DND-41 (cell line): ENCODE measurements at regions not wholly inside any gene's neighbourhood (a gene's known extent, or its start where the extent isn't known, plus 50 kb on each side); places are given as distances from the start of the nearest gene placed in this dataset.

Experiments used
- ATAC-seq: fragments of 200-7000 bp; cut with Tn5 transposase; 3 replicates; pipeline ENCODE4 v1.9.1; 2021; ENCODE audit warnings: low read depth; ENCODE audit not compliant: insufficient read depth
- DNase-seq: peaks from one replicate; pipeline ENCODE4 v3.0.0-alpha.2; 2020
- H2AFZ ChIP-seq: 2 replicates; pipeline ENCODE4 v1.6.0; 2012; ENCODE audit warnings: low read depth, low read length
- H3K27ac ChIP-seq: 2 replicates; pipeline ENCODE4 v1.5.1; 2012; ENCODE audit warnings: low read length, inconsistent platforms
- H3K27me3 ChIP-seq: fragments of 200-600 bp; sonication (generic); 2 replicates; pipeline ENCODE4 v1.6.0; 2012; ENCODE audit warnings: low read length, mild to moderate bottlenecking, inconsistent platforms; ENCODE audit not compliant: insufficient read depth, poor library complexity
- H3K36me3 ChIP-seq: 2 replicates; pipeline ENCODE4 v1.5.1; 2012; ENCODE audit warnings: low read length, inconsistent platforms; ENCODE audit not compliant: insufficient read depth
- H3K4me1 ChIP-seq: 2 replicates; pipeline ENCODE4 v1.5.1; 2012; ENCODE audit warnings: mild to moderate bottlenecking, low read length; ENCODE audit not compliant: insufficient read depth
- H3K4me2 ChIP-seq: 2 replicates; pipeline ENCODE4 v1.6.0; 2012; ENCODE audit warnings: mild to moderate bottlenecking, moderate library complexity, low read length, inconsistent platforms; ENCODE audit not compliant: insufficient read depth
- H3K4me3 ChIP-seq, 2 experiments: fragments of 200-600 bp in 1 of 2; shearing (Covaris generic) in 1 of 2; 2 replicates each; pipeline ENCODE4 v1.5.1; 2012 to 2016; ENCODE audit warnings: inconsistent platforms in 2 of 2, low read length in 2 of 2, mild to moderate bottlenecking in 2 of 2, low read depth in 1 of 2, moderate library complexity in 1 of 2
- H3K79me2 ChIP-seq: 2 replicates; pipeline ENCODE4 v1.6.0; 2012; ENCODE audit warnings: low read length, inconsistent platforms; ENCODE audit not compliant: insufficient read depth
- H3K9ac ChIP-seq: 2 replicates; pipeline ENCODE4 v1.6.0; 2012; ENCODE audit warnings: low read depth, mild to moderate bottlenecking, inconsistent platforms, low read length, moderate library complexity
- H3K9me3 ChIP-seq: 2 replicates; pipeline ENCODE4 v1.5.1; 2012; ENCODE audit warnings: low read length, moderate library complexity, mild to moderate bottlenecking, inconsistent platforms; ENCODE audit not compliant: insufficient read depth, severe bottlenecking
- H4K20me1 ChIP-seq: 2 replicates; pipeline ENCODE4 v1.6.0; 2012; ENCODE audit warnings: low read length; ENCODE audit not compliant: insufficient read depth
- CTCF ChIP-seq: IDR thresholded peaks from 2 replicates; pipeline ENCODE4 v1.5.1; 2012; ENCODE audit warnings: borderline replicate concordance, low read length, moderate library complexity, mild to moderate bottlenecking; ENCODE audit not compliant: poor library complexity, severe bottlenecking; ENCODE audit errors: extremely low read depth
- EZH2 ChIP-seq: IDR thresholded peaks from 3 replicates; pipeline ENCODE4 v1.6.1; 2012; ENCODE audit warnings: borderline replicate concordance, low read depth, mild to moderate bottlenecking, moderate library complexity, low read length, inconsistent platforms; ENCODE audit not compliant: severe bottlenecking

GRCh38 chr3:31053299-31053698 lies 158.8 kb upstream of the GADL1 start:
- Histone ChIP-seq H3K27me3 (no peaks in the 10 kb centered on the region), H3K27ac (peak overlapping the region; percentile 81), H4K20me1 (no peaks in the 10 kb centered on the region), H3K9me3 (peaks cover 25% of the 10 kb centered on the region), H3K4me1 (peaks cover 70% of the 10 kb centered on the region), H2AFZ (peak overlapping the region; percentile 71), H3K4me2 (peak overlapping the region; percentile 39), H3K9ac (peak overlapping the region; percentile 25), H3K79me2 (no peaks in the 10 kb centered on the region), H3K4me3 (no peak overlapping the region), H3K36me3 (no peaks in the 10 kb centered on the region)
- DNase-seq: peak; percentile 68
- peak; percentile 66 for ATAC-seq
- TF ChIP-seq CTCF (no peak), EZH2 (no peak)

GRCh38 chr3:31054032-31054431 lies 159.6 kb upstream of the GADL1 start:
- ATAC-seq: no peak
- Histone ChIP-seq H3K9me3 (peaks cover 27% of the 10 kb centered on the region), H3K4me1 (peaks cover 71% of the 10 kb centered on the region), H4K20me1 (no peaks in the 10 kb centered on the region), H3K27ac (peak overlapping the region; percentile 81), H3K4me2 (peak overlapping the region; percentile 39; the same call in 1 of the 2 replicates), H3K36me3 (no peaks in the 10 kb centered on the region), H3K27me3 (no peaks in the 10 kb centered on the region), H3K9ac (peak overlapping the region; percentile 25; the same call in 1 of the 2 replicates), H2AFZ (peak overlapping the region; percentile 71), H3K79me2 (no peaks in the 10 kb centered on the region), H3K4me3 (no peak overlapping the region)
- TF ChIP-seq CTCF (no peak), EZH2 (no peak)
- no peak for DNase-seq

- no peak overlapping the region for H3K9ac ChIP-seq
- no peak overlapping the region for H2AFZ ChIP-seq
- H3K4me2 ChIP-seq: no peak overlapping the region
- peak; percentile 84 for DNase-seq
- no peaks in the 10 kb centered on the region for H3K79me2 ChIP-seq
- peak; percentile 90 for ATAC-seq
- peaks cover 32% of the 10 kb centered on the region for H3K9me3 ChIP-seq
- peaks cover 58% of the 10 kb centered on the region for H3K4me1 ChIP-seq
- no peaks in the 10 kb centered on the region for H4K20me1 ChIP-seq
- TF ChIP-seq EZH2 (no peak), CTCF (peak; percentile 59)
- peak overlapping the region; percentile 81 for H3K27ac ChIP-seq
- no peaks in the 10 kb centered on the region for H3K27me3 ChIP-seq
- H3K4me3 ChIP-seq: no peak overlapping the region
- no peaks in the 10 kb centered on the region for H3K36me3 ChIP-seq
These were observed 161.3 kb upstream of the GADL1 start for GRCh38 chr3:31055757-31056156.

GRCh38 chr3:31057891-31058290 lies 163.4 kb upstream of the GADL1 start:
- H2AFZ ChIP-seq: no peak overlapping the region
- H3K9ac ChIP-seq: no peak overlapping the region
- no peaks in the 10 kb centered on the region for H3K79me2 ChIP-seq
- peaks cover 26% of the 10 kb centered on the region for H3K9me3 ChIP-seq
- H3K36me3 ChIP-seq: no peaks in the 10 kb centered on the region
- H3K4me2 ChIP-seq: 0 out of 2 replicates have a peak overlapping the region, but pooled peaks have one; percentile 12
- no peaks in the 10 kb centered on the region for H3K27me3 ChIP-seq
- DNase-seq (no peak), ATAC-seq (no peak)
- H3K27ac ChIP-seq: 0 out of 2 replicates have a peak overlapping the region, but pooled peaks have one; percentile 39
- no peak for TF ChIP-seq EZH2
- H3K4me1 ChIP-seq: peaks cover 46% of the 10 kb centered on the region
- no peak overlapping the region for H3K4me3 ChIP-seq
- no peaks in the 10 kb centered on the region for H4K20me1 ChIP-seq
